Osteocyte (in vitro differentiated cells): ENCODE measurements at regions not wholly inside any gene's neighbourhood (a gene's known extent, or its start where the extent isn't known, plus 50 kb on each side); places are given as distances from the start of the nearest gene placed in this dataset.

Experiments used
- DNase-seq: peaks from one replicate; pipeline ENCODE4 v3.0.0; 2021; ENCODE audit warnings: mixed read lengths; ENCODE audit not compliant: unreplicated experiment; ENCODE audit errors: extremely low spot score
- H3K27ac Mint-ChIP-seq: one replicate; pipeline ENCODE4 v1.8.0; 2021; ENCODE audit warnings: mild to moderate bottlenecking, mixed read lengths; ENCODE audit not compliant: unreplicated experiment
- H3K27me3 Mint-ChIP-seq: one replicate; pipeline ENCODE4 v1.8.0; 2021; ENCODE audit warnings: mixed read lengths; ENCODE audit not compliant: unreplicated experiment
- H3K36me3 Mint-ChIP-seq: one replicate; pipeline ENCODE4 v1.8.0; 2021; ENCODE audit warnings: mixed read lengths; ENCODE audit not compliant: unreplicated experiment
- H3K4me1 Mint-ChIP-seq: one replicate; pipeline ENCODE4 v1.8.0; 2021; ENCODE audit warnings: mixed read lengths; ENCODE audit not compliant: unreplicated experiment
- H3K4me3 Mint-ChIP-seq: one replicate; pipeline ENCODE4 v1.8.0; 2021; ENCODE audit warnings: mild to moderate bottlenecking, moderate library complexity, mixed read lengths; ENCODE audit not compliant: unreplicated experiment
- H3K9me3 Mint-ChIP-seq: one replicate; pipeline ENCODE4 v1.8.0; 2021; ENCODE audit warnings: mixed read lengths; ENCODE audit not compliant: unreplicated experiment
- CTCF ChIP-seq: fragments of 200-600 bp; sonication (generic); IDR thresholded peaks from 2 replicates; pipeline ENCODE4 v1.5.0; 2021; ENCODE audit warnings: antibody characterized with exemption, mild to moderate bottlenecking, moderate library complexity

DNA sequence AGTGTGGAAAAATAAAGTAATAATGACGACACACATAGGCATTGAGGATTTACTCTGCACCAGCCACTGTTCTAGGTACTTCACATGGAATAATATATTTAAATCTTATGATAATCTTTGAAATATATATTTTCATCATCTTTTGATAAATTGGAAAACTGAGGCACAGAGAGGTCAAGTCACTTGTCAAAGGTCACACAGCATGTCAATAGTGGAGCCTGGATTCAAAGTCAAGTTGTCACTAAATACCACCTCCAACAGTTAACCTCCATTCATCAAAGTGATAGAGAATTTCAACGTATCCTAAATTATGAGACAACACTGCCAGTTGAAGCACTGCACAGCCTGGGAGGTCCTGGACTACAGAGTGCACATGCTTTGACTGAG lies 121.7 kb downstream of the IRX5 start:
- H3K4me1 Mint-ChIP-seq = peaks cover 8% of the 10 kb centered on the region
- no peak overlapping the region for H3K4me3 Mint-ChIP-seq
- DNase-seq = no peak
- H3K27ac Mint-ChIP-seq = no peak overlapping the region
- peaks cover 24% of the 10 kb centered on the region for H3K27me3 Mint-ChIP-seq
- no peak for TF ChIP-seq CTCF
- no peaks in the 10 kb centered on the region for H3K36me3 Mint-ChIP-seq
- H3K9me3 Mint-ChIP-seq = no peaks in the 10 kb centered on the region

DNA sequence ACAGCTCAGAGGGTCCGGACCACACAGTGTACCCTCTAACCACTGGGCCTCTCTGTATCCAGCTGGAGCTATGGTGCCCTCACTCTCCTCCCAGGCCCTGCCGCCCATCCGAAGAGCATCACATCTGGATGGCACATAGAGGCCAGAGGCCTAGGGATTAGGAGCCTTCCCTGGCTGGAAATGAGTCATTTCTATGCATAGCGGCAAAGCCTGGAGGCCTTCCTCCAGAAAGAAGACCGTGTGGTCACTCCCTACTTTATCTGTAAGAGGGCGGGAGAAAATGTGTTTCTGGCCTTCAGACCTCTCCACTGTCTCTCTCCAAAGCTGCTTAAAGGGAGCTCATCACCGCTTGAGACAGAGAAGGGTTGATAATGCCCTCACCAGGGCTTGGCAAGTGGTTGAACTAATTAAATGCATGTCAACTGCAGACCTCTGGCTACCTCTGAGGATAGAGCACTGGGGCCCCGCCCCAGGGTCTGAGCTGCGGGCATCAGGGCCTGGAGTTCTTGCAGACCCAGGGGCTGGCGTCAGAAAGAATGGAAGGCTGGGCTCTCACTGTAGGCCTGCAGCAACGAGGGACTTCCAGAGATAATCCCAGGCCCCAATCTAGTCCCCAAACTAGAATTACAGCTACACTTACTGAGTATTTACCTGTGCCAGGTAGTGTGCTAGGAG lies 122.2 kb downstream of the IRX5 start:
- Mint-ChIP-seq H3K27ac (no peak overlapping the region), H3K27me3 (peaks cover 29% of the 10 kb centered on the region), H3K4me1 (peaks cover 8% of the 10 kb centered on the region), H3K9me3 (no peaks in the 10 kb centered on the region), H3K4me3 (no peak overlapping the region), H3K36me3 (no peaks in the 10 kb centered on the region)
- no peak for TF ChIP-seq CTCF
- no peak for DNase-seq

DNA sequence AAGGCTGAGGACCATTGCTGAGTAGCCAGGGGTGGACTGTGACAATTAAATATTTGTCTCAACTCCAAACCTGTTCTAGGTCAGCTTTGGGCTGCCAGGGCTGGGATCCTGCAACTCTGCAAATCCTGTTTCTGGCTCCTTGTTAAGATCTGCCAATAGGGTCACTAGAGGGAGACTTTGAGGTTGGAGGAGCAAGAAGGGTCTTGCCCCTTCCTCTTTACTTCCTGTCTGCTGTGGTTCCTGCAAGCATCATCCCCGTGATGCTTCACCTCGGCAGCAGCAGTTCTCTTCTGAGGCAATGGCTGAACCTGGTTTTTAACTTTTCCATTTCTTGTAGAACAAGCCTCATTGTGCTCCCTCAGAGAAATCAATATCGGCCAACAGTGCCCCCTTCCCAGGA lies 124.6 kb downstream of the IRX5 start:
- no peak for TF ChIP-seq CTCF
- H3K9me3 Mint-ChIP-seq = no peaks in the 10 kb centered on the region
- H3K4me1 Mint-ChIP-seq = peaks cover 8% of the 10 kb centered on the region
- no peaks in the 10 kb centered on the region for H3K36me3 Mint-ChIP-seq
- H3K27ac Mint-ChIP-seq = no peak overlapping the region
- no peak for DNase-seq
- no peak overlapping the region for H3K4me3 Mint-ChIP-seq
- peaks cover 44% of the 10 kb centered on the region for H3K27me3 Mint-ChIP-seq

DNA sequence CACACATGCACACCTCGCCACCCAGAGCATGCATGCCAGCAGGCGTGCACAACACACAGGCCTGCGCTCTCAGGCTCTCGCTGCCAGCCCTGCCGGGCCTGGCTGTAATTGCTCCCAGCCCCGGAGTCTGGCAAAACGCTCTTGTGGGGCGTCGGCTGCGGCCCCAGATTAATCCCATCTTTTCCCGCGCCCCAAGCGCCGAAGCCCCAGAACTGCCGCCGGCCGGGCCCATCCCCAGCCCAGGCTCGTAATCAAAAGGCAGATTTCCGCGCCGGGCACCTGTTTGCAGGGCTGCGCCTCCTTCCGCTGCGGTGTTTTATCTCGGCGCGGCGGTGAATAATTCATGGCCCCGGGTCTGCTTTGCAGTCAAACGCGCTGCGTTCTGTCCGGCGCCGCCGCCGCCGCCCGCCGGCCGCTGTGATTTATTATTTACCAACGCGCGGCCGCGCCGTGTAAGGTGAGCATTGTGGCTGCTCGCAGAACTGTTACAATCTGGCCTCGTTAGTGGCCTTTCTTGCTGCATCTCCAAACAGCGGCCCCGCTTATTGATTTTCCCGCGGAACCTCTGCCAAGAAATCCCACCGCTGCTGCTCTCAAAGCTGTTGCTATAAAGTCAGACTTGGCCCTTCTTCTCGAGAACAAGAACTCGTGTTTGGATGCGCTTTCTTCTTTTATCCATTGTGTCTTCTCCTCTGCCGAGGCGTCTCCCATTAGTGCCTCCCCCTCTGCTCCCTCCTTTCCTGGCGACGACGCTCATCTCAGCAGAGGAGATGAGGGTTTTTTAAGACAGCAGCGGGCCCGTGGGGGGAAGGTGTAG lies 126.1 kb downstream of the IRX5 start:
- no peaks in the 10 kb centered on the region for H3K36me3 Mint-ChIP-seq
- H3K27me3 Mint-ChIP-seq = peaks cover 48% of the 10 kb centered on the region
- H3K27ac Mint-ChIP-seq = no peak overlapping the region
- peak overlapping the region; percentile 66 for H3K4me3 Mint-ChIP-seq
- TF ChIP-seq CTCF = peak; percentile 5
- H3K9me3 Mint-ChIP-seq = no peaks in the 10 kb centered on the region
- H3K4me1 Mint-ChIP-seq = peaks cover 8% of the 10 kb centered on the region
- no peak for DNase-seq

- no peak for DNase-seq
- H3K27me3 Mint-ChIP-seq = peaks cover 48% of the 10 kb centered on the region
- no peaks in the 10 kb centered on the region for H3K36me3 Mint-ChIP-seq
- no peak overlapping the region for H3K4me3 Mint-ChIP-seq
- TF ChIP-seq CTCF = no peak
- H3K27ac Mint-ChIP-seq = no peak overlapping the region
- H3K9me3 Mint-ChIP-seq = no peaks in the 10 kb centered on the region
- peaks cover 8% of the 10 kb centered on the region for H3K4me1 Mint-ChIP-seq
These were observed 127.2 kb downstream of the IRX5 start for GRCh38 chr16:55057866-55058265.
